ENCODE measurements at regions not wholly inside any gene's neighbourhood (a gene's known extent, or its start where the extent isn't known, plus 50 kb on each side); places are given as distances from the start of the nearest gene placed in this dataset.

GRCh38 chr4:33149658-33150524, 2429.7 kb downstream of the PCDH7 start:
- no peak for DNase-seq

- no peak for DNase-seq
Observed at GRCh38 chr4:33150525-33150910, 2430.3 kb downstream of the PCDH7 start.

- peak; percentile 3 for DNase-seq
Observed at GRCh38 chr4:33160126-33160525, 2440.0 kb downstream of the PCDH7 start.

DNA sequence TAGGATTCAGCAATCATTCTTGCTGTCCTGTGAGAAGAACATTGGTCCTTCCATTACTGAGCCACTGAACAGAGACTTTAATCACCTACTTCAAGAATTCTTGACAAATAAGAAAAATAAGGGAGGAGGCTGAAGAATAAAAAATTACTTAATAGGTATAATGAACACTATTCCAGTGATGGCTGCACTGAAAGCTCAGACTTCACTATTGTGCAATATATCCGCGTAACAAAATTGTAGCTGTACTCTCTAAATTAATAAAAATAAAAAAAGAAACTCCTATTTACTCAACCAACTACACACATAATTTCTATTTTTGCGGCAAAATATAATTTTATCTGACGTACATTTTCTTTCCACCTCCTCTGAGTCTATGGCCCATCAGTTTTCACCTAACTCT, 2441.0 kb downstream of the PCDH7 start:
- DNase-seq: no peak

DNA sequence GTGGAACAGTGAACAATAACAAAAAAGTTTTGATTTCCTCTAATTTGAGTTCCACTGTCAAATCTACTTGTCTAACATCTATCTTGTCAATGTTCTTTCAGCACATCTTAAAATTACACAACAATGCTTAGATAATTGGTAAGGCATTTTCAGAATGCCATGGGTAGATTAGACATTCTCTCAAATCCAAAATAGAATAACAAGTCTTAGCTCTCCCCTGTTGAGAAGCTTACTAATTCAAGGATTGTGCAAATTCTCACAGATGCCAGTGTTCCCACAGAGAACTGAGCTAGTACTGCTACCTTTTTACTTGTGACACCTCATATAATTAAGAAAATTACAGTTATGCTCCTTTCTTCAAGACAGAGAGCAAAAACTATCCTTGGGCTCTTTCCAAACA, 2442.0 kb downstream of the PCDH7 start:
- no peak for DNase-seq

DNA sequence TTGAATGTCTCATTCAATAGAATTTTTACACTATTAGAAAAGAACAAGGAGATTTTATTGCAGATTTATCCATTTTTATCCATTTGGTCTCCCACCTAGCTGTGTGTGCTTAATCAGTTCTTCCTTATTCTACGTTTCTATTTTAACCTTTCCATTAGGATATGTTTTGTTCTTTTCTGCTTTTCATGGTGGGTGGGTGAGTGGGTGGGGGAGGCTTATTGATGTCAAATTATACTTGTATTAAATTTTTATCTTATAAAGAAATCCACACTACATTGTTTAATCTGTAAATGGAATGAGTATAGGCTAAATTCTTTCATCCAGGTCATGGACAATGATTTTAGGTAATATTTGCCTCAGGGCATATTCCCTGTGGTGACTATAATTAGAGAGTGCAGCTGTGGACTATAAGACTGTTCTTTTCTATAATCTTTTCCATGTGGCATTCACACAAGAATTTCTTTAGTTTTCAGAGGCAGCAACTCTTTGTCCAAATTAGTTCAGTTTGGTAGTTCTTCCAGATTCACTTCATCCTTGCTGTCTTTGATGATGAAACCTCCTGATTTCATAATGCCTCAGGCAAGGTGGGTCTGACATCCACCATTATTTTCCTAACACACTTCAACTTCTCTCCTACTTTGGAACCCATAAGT, 2451.8 kb downstream of the PCDH7 start:
- DNase-seq: no peak

GRCh38 chr4:33176566-33176965, 2456.4 kb downstream of the PCDH7 start:
- DNase-seq: no peak

GRCh38 chr4:33184657-33185290, 2464.6 kb downstream of the PCDH7 start:
- no peak for DNase-seq

DNA sequence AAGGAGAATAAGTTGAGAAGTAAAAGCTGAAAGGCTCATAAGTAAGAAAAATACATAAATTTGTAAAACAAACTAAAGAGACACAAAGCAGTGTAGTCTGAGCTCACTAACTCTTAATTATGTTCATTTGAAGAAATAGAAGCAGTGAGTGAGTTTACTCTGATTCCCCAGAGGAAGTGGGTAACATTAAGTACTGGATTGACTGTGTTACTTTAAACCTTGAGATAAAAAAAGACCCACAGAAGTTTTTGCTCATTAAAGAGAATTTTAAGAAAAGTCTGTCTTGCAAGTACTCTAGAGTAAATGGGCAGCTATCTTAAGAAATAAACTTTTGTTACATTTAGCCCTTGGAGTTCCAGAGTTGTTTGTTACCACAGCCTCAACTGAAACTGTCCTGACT, 2466.9 kb downstream of the PCDH7 start:
- no peak for DNase-seq

GRCh38 chr4:33188733-33189132, 2468.6 kb downstream of the PCDH7 start:
- no peak for DNase-seq

DNA sequence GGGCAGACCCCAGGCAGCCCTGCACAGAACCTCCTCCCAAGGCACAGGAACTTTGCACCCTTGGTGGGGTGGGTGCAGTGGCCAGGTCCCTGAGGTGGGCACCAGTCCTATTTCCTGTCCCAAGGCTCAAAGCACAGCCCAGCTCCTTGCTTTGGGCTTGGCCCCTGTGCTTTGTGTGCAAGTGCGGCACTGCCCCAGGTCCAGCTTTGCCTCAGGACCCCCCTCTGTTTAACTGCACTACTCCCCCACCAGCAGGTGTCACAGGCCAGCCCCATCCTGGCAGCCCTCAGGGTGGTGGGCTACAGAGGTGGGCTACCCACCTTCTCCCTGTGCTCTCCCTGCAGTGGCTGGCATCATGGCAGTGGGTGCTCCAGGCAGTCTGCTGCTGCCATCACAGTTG, 2469.0 kb downstream of the PCDH7 start:
- no peak for DNase-seq

DNA sequence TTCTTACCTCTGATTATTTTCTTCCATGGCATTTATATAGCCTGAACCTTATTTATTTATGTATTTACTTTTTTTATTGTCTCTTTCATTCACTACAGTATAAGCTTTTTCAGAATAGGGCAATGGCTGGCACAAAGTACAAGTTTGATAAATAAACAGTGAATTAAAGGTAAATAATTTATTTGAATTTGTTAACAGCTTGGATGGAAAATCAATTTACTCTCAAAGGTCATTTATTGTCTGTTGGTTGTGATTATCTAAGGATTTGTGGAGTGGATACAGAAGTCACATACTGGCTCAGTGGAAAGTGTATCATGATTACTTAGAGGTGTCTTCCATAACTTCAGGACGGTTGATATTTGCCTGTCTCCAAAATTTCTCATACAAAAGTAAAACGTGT, 2472.9 kb downstream of the PCDH7 start:
- no peak for DNase-seq

DNA sequence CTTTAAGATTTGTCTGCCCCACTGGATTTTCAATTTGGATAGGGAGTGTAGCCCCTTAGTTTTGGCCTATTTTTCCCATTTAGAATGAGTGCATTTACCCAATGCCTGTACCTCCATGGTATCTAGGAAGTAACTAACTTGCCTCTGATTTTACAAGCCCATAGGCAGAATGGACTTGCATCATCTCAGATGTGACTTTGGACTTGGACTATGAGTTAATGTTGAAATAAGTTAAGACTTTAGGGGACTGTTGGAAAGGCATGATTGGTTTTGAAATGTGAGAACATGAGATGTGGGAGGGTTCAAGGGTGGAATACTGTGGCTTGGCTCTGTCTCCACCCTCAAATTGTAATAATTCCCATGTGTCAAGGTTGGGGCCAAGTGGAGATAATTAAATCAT, 2480.2 kb downstream of the PCDH7 start:
- DNase-seq: no peak

- no peak for DNase-seq
Observed at GRCh38 chr4:33218238-33218637, 2498.1 kb downstream of the PCDH7 start.

GRCh38 chr4:33226133-33226532, 2506.0 kb downstream of the PCDH7 start:
- no peak for DNase-seq

- DNase-seq: no peak
Observed at GRCh38 chr4:33226783-33227182, 2506.6 kb downstream of the PCDH7 start.

DNA sequence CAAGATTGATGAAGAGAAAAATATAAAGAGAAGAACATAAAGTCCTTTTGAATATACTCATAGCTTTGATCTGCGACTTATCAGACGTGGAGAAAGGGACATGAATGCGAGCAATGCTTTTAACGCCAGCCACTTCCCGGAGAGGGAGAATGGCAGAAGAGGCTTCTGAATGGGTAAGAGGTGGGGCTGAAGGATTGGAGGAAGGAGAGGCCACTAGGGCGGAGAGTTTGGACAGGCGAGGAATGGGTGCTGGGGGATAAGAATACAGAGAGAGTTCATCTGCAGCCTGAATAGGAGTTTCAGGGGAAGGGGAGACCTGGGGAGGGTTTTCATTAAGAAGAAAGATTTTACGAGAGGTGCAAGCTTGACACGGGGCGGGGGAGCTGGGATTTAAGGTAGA, 2534.9 kb downstream of the PCDH7 start:
- no peak for DNase-seq

GRCh38 chr4:33255507-33255906, 2535.3 kb downstream of the PCDH7 start:
- no peak for DNase-seq

DNA sequence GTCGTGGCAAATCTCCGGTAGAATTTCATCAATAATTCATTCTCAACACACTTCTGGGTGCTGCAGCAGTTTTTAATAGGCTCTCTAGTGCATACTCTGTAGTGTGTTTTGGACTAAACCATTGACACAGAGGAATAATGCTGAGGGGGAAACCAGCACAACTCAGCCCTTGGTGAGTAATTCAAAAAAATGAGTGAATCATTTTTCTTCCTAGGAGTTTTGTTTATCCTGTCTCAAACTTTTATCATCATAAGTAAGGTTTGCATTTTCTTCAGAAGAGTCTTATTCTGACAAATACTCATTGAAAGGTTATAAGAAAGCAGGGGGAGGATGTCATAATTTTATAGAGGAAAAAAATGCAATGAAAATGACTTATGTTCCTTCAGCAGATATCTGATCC, 2542.7 kb downstream of the PCDH7 start:
- DNase-seq: no peak

GRCh38 chr4:33268776-33269175, 2548.6 kb downstream of the PCDH7 start:
- no peak for DNase-seq

DNA sequence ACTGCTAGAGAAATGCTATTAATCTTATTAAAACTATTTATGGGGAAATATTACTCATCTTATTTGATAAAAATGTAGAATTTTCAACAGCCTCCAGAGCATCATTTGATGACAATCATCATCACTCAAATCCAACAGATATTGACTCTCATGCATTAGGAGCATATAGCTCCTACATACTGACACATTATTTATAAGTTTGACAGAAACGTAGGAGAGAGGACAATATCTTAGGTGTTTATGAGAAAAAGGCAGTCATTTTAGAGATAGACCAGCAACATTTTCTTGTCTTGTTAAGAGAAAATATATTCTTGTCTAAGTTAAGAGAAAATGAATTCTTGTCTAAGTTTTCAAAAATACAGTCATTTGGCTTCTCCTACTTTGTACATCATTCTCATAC, 2550.2 kb downstream of the PCDH7 start:
- no peak for DNase-seq

DNA sequence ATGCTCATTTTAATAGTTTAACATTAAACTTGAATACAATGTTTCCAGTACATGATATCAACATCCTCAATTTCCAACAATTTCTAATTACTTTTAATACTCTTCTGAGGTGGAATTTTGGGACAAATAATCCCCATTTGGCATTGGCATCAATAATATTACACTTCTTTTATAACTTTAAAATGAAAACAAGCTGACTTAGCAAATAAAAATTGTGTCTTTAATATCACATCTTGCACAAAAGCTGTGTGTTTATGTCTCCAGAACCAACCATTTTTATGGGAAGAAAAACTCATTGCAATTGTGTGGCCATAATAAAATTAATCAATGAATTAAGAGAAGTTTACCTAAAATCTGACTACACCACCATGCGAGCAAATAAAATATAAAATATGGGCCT, 2552.6 kb downstream of the PCDH7 start:
- no peak for DNase-seq

DNA sequence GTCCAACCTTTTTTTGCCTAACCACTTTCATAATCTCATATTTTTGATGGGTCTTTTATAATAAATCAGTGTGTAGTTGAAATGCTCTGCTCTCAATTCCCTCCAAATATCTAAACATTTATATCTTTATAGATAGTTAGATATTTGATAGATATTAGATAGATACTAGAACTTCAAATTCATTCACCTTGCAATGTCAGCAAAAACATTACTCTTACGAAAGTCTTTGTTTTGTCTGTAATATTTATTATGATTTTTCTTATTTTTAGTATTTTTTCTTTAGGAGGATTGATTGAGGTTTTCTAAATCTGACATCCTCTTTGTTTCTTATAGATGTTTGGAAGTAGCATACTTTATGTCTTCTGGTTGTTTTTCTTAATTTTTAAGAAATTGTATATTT, 2563.6 kb downstream of the PCDH7 start:
- DNase-seq: no peak

GRCh38 chr4:33296876-33297455, 2576.8 kb downstream of the PCDH7 start:
- no peak for DNase-seq
